ENCODE measurements at regions not wholly inside any gene's neighbourhood (a gene's known extent, or its start where the extent isn't known, plus 50 kb on each side); places are given as distances from the start of the nearest gene placed in this dataset.

DNA sequence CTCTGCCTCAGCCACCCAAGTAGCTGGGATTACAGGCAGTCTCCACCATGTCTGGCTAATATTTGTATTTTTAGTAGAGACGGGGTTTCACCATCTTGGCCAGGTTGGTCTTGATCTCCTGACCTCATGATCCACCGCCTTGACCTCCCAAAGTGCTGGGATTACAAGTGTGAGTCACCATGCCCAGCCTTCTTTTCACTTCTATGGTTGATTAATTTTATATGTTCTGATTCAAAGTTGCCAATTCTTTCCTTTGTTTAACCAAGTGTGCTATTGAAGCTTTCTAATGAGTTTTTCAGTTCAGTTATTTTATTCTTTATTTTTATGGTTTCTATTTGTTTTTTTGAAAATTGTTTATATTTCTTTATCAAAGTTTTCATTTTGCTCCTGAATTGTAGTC is 133.1 kb upstream of the KCNJ3 start:
- TF ChIP-seq CTCF (IDR thresholded peaks at IDR 0.05) (no peak), POLR2A (IDR thresholded peaks at IDR 0.05) (no peak)
